ENCODE measurements at regions not wholly inside any gene's neighbourhood (a gene's known extent, or its start where the extent isn't known, plus 50 kb on each side); places are given as distances from the start of the nearest gene placed in this dataset.

- no peak overlapping the region for H3K4me3 ChIP-seq
- no peak overlapping the region for H2AFZ ChIP-seq
- DNase-seq (ENCODE audit: low spot score) = no peak
- WGBS (ENCODE audit: low lambda C conversion rate, missing lambda C conversion rate) = 71% methylated on average over 1 of the region's 1 CpG
- no peaks in the 10 kb centered on the region for H3K79me2 ChIP-seq
- H3K4me1 ChIP-seq (ENCODE audit: insufficient read depth) = no peaks in the 10 kb centered on the region
- H3K9me3 ChIP-seq (ENCODE audit: low read depth) = no peaks in the 10 kb centered on the region
- H3K27ac ChIP-seq = no peak overlapping the region
- no peaks in the 10 kb centered on the region for H3K9me2 ChIP-seq (replicated peaks; ENCODE audit: insufficient read depth)
- H3K27me3 ChIP-seq = no peaks in the 10 kb centered on the region
- no peak overlapping the region for H3K4me2 ChIP-seq
- H3K36me3 ChIP-seq (replicated peaks; ENCODE audit: insufficient read depth, low read depth) = no peaks in the 10 kb centered on the region
- H4K20me1 ChIP-seq (ENCODE audit: insufficient read depth, poor library complexity, severe bottlenecking) = no peaks in the 10 kb centered on the region
- TF ChIP-seq EZH2phosphoT487 (IDR thresholded peaks at IDR 0.05; ENCODE audit: low read depth, severe bottlenecking, unreplicated experiment) (no peak), EZH2 (IDR thresholded peaks at IDR 0.05; ENCODE audit: borderline replicate concordance) (no peak)
- TF ChIP-seq, protein P1, sequence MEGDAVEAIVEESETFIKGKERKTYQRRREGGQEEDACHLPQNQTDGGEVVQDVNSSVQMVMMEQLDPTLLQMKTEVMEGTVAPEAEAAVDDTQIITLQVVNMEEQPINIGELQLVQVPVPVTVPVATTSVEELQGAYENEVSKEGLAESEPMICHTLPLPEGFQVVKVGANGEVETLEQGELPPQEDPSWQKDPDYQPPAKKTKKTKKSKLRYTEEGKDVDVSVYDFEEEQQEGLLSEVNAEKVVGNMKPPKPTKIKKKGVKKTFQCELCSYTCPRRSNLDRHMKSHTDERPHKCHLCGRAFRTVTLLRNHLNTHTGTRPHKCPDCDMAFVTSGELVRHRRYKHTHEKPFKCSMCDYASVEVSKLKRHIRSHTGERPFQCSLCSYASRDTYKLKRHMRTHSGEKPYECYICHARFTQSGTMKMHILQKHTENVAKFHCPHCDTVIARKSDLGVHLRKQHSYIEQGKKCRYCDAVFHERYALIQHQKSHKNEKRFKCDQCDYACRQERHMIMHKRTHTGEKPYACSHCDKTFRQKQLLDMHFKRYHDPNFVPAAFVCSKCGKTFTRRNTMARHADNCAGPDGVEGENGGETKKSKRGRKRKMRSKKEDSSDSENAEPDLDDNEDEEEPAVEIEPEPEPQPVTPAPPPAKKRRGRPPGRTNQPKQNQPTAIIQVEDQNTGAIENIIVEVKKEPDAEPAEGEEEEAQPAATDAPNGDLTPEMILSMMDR (IDR thresholded peaks at IDR 0.05; ENCODE audit: poor library complexity) = no peak
Observed at GRCh38 chr4:186910385-186910784, 186.7 kb upstream of the FAT1 start.

GRCh38 chr4:186912606-186913005, 188.9 kb upstream of the FAT1 start:
- H3K4me3 ChIP-seq = no peak overlapping the region
- TF ChIP-seq, protein P1 (IDR thresholded peaks at IDR 0.05; ENCODE audit: poor library complexity) = no peak
- TF ChIP-seq EZH2 (IDR thresholded peaks at IDR 0.05; ENCODE audit: borderline replicate concordance) (no peak), EZH2phosphoT487 (IDR thresholded peaks at IDR 0.05; ENCODE audit: low read depth, severe bottlenecking, unreplicated experiment) (no peak)
- H3K9me2 ChIP-seq (replicated peaks; ENCODE audit: insufficient read depth) = no peaks in the 10 kb centered on the region
- H2AFZ ChIP-seq = no peak overlapping the region
- DNase-seq (ENCODE audit: low spot score) = no peak
- H3K36me3 ChIP-seq (replicated peaks; ENCODE audit: insufficient read depth, low read depth) = no peaks in the 10 kb centered on the region
- no peaks in the 10 kb centered on the region for H4K20me1 ChIP-seq (ENCODE audit: insufficient read depth, poor library complexity, severe bottlenecking)
- H3K9me3 ChIP-seq (ENCODE audit: low read depth) = no peaks in the 10 kb centered on the region
- 54% methylated on average over 9 of the region's 9 CpGs for WGBS (ENCODE audit: low lambda C conversion rate, missing lambda C conversion rate)
- H3K27ac ChIP-seq = no peak overlapping the region
- H3K79me2 ChIP-seq = no peaks in the 10 kb centered on the region
- H3K27me3 ChIP-seq = no peaks in the 10 kb centered on the region
- no peaks in the 10 kb centered on the region for H3K4me1 ChIP-seq (ENCODE audit: insufficient read depth)
- H3K4me2 ChIP-seq = no peak overlapping the region

- Histone ChIP-seq H3K27me3 (no peaks in the 10 kb centered on the region), H3K27ac (no peak overlapping the region), H3K4me2 (no peak overlapping the region), H3K4me1 (ENCODE audit: insufficient read depth) (peaks cover 7% of the 10 kb centered on the region), H3K9me3 (ENCODE audit: low read depth) (no peaks in the 10 kb centered on the region), H4K20me1 (ENCODE audit: insufficient read depth, poor library complexity, severe bottlenecking) (no peaks in the 10 kb centered on the region), H3K9me2 (replicated peaks; ENCODE audit: insufficient read depth) (no peaks in the 10 kb centered on the region), H3K79me2 (no peaks in the 10 kb centered on the region), H3K36me3 (replicated peaks; ENCODE audit: insufficient read depth, low read depth) (no peaks in the 10 kb centered on the region), H2AFZ (no peak overlapping the region), H3K4me3 (no peak overlapping the region)
- 87% methylated on average over 4 of the region's 4 CpGs for WGBS (ENCODE audit: low lambda C conversion rate, missing lambda C conversion rate)
- DNase-seq (ENCODE audit: low spot score) = no peak
- TF ChIP-seq EZH2phosphoT487 (IDR thresholded peaks at IDR 0.05; ENCODE audit: low read depth, severe bottlenecking, unreplicated experiment) (no peak), EZH2 (IDR thresholded peaks at IDR 0.05; ENCODE audit: borderline replicate concordance) (no peak)
- TF ChIP-seq, protein P1 (IDR thresholded peaks at IDR 0.05; ENCODE audit: poor library complexity) = no peak
Observed at GRCh38 chr4:186915816-186916215, 192.2 kb upstream of the FAT1 start.

- TF ChIP-seq EZH2phosphoT487 (IDR thresholded peaks at IDR 0.05; ENCODE audit: low read depth, severe bottlenecking, unreplicated experiment) = no peak
- TF ChIP-seq, protein P1 (IDR thresholded peaks at IDR 0.05; ENCODE audit: poor library complexity) = no peak
- TF ChIP-seq EZH2 (IDR thresholded peaks at IDR 0.05; ENCODE audit: borderline replicate concordance) = no peak
- Histone ChIP-seq H3K4me3 (no peak overlapping the region), H3K4me2 (no peak overlapping the region), H3K27ac (no peak overlapping the region), H3K9me2 (replicated peaks; ENCODE audit: insufficient read depth) (no peaks in the 10 kb centered on the region), H3K36me3 (replicated peaks; ENCODE audit: insufficient read depth, low read depth) (no peaks in the 10 kb centered on the region), H3K9me3 (ENCODE audit: low read depth) (no peaks in the 10 kb centered on the region), H3K4me1 (ENCODE audit: insufficient read depth) (peaks cover 7% of the 10 kb centered on the region), H3K27me3 (no peaks in the 10 kb centered on the region), H2AFZ (no peak overlapping the region), H4K20me1 (ENCODE audit: insufficient read depth, poor library complexity, severe bottlenecking) (no peaks in the 10 kb centered on the region), H3K79me2 (no peaks in the 10 kb centered on the region)
- DNase-seq (ENCODE audit: low spot score) = no peak
Observed at GRCh38 chr4:186917136-186917535, 193.5 kb upstream of the FAT1 start.

All from hepatocyte (in vitro differentiated cells).